H9 (cell line): ENCODE measurements at regions not wholly inside any gene's neighbourhood (a gene's known extent, or its start where the extent isn't known, plus 50 kb on each side); places are given as distances from the start of the nearest gene placed in this dataset.

Source experiments
- DNase-seq: peaks from one replicate; pipeline ENCODE4 v3.0.0-alpha.2; 2017
- H2AFZ ChIP-seq: one replicate; pipeline ENCODE4 v1.6.1; 2013; ENCODE audit warnings: mild to moderate bottlenecking, low read length, control low read depth, moderate library complexity
- H2AK5ac ChIP-seq: 2 replicates; pipeline ENCODE4 v1.6.1; 2013; ENCODE audit warnings: low read length, control low read depth, mixed read lengths; ENCODE audit not compliant: insufficient read length
- H2BK120ac ChIP-seq: one replicate; pipeline ENCODE4 v1.6.1; 2013; ENCODE audit warnings: low read depth, mild to moderate bottlenecking, low read length, control low read depth, inconsistent platforms; ENCODE audit not compliant: poor library complexity, severe bottlenecking
- H2BK12ac ChIP-seq: 2 replicates; pipeline ENCODE4 v1.6.1; 2013; ENCODE audit warnings: low read length, control low read depth, mixed read lengths, low read depth; ENCODE audit not compliant: insufficient read length
- H2BK15ac ChIP-seq: 2 replicates; pipeline ENCODE4 v1.6.1; 2013; ENCODE audit warnings: low read depth, low read length, control low read depth
- H2BK20ac ChIP-seq: one replicate; pipeline ENCODE4 v1.6.1; 2013; ENCODE audit warnings: low read depth, mild to moderate bottlenecking, low read length, control low read depth, inconsistent platforms; ENCODE audit not compliant: poor library complexity, severe bottlenecking
- H2BK5ac ChIP-seq: 2 replicates; pipeline ENCODE4 v1.6.1; 2013; ENCODE audit warnings: low read length, control low read depth, mixed read lengths; ENCODE audit not compliant: insufficient read length
- H3K14ac ChIP-seq: 2 replicates; pipeline ENCODE4 v1.6.1; 2013; ENCODE audit warnings: low read length, control low read depth; ENCODE audit not compliant: insufficient read depth
- H3K18ac ChIP-seq: 2 replicates; pipeline ENCODE4 v1.6.1; 2013; ENCODE audit warnings: low read depth, mild to moderate bottlenecking, mixed read lengths, low read length, control low read depth; ENCODE audit not compliant: insufficient read length
- H3K23ac ChIP-seq: 2 replicates; pipeline ENCODE4 v1.6.1; 2013; ENCODE audit warnings: low read length, control low read depth, mixed read lengths, low read depth; ENCODE audit not compliant: insufficient read length
- H3K23me2 ChIP-seq: 2 replicates; pipeline ENCODE4 v1.6.1; 2013; ENCODE audit warnings: low read depth, mild to moderate bottlenecking, mixed read lengths, low read length, control low read depth; ENCODE audit not compliant: insufficient read length, poor library complexity, severe bottlenecking
- H3K27ac ChIP-seq: 2 replicates; pipeline ENCODE4 v1.5.1; 2013; ENCODE audit warnings: low read length, control low read depth, mixed read lengths, low read depth; ENCODE audit not compliant: insufficient read length
- H3K27me3 ChIP-seq: 2 replicates; pipeline ENCODE4 v1.6.1; 2013; ENCODE audit warnings: low read length, control low read depth, inconsistent platforms; ENCODE audit not compliant: insufficient read depth
- H3K4ac ChIP-seq: 2 replicates; pipeline ENCODE4 v1.6.1; 2013; ENCODE audit warnings: low read depth, mild to moderate bottlenecking, control low read depth, inconsistent platforms, low read length, moderate library complexity
- H3K4me1 ChIP-seq: 2 replicates; pipeline ENCODE4 v1.6.1; 2013; ENCODE audit warnings: low read length, control low read depth, inconsistent platforms; ENCODE audit not compliant: insufficient read depth
- H3K4me2 ChIP-seq: 2 replicates; pipeline ENCODE4 v1.6.1; 2013; ENCODE audit warnings: low read length, control low read depth, mixed read lengths; ENCODE audit not compliant: insufficient read length, insufficient read depth
- H3K56ac ChIP-seq: 2 replicates; pipeline ENCODE4 v1.6.1; 2013; ENCODE audit warnings: low read depth, mild to moderate bottlenecking, mixed read lengths, low read length, control low read depth; ENCODE audit not compliant: insufficient read length
- H3K79me1 ChIP-seq: 2 replicates; pipeline ENCODE4 v1.6.1; 2013; ENCODE audit warnings: low read depth, mild to moderate bottlenecking, moderate library complexity, low read length, control low read depth, inconsistent platforms; ENCODE audit not compliant: insufficient read depth, poor library complexity, severe bottlenecking
- H3K79me2 ChIP-seq: 2 replicates; pipeline ENCODE4 v1.6.1; 2013; ENCODE audit warnings: low read length, control low read depth, inconsistent platforms; ENCODE audit not compliant: insufficient read depth
- H3K9ac ChIP-seq: 2 replicates; pipeline ENCODE4 v1.6.1; 2013; ENCODE audit warnings: low read length, control low read depth, mixed read lengths; ENCODE audit not compliant: insufficient read length; ENCODE audit errors: extremely low read depth
- H3K9me3 ChIP-seq: one replicate; pipeline ENCODE4 v1.6.1; 2013; ENCODE audit warnings: low read depth, low read length, inconsistent platforms; ENCODE audit not compliant: control insufficient read depth
- H3T11ph ChIP-seq: one replicate; pipeline ENCODE4 v1.6.1; 2013; ENCODE audit warnings: mild to moderate bottlenecking, low read length, control low read depth, inconsistent platforms
- H4K20me1 ChIP-seq: one replicate; pipeline ENCODE4 v1.6.1; 2013; ENCODE audit not compliant: control insufficient read depth, insufficient read length, insufficient read depth
- H4K5ac ChIP-seq: 2 replicates; pipeline ENCODE4 v1.6.1; 2013; ENCODE audit warnings: low read depth, mild to moderate bottlenecking, mixed read lengths, low read length, control low read depth; ENCODE audit not compliant: insufficient read length
- H4K8ac ChIP-seq: replicated peaks from 2 replicates; pipeline ENCODE4 v1.6.1; 2013; ENCODE audit warnings: low read length, control low read depth, mixed read lengths, low read depth; ENCODE audit not compliant: insufficient read length
- H4K91ac ChIP-seq: 2 replicates; pipeline ENCODE4 v1.6.1; 2013; ENCODE audit warnings: low read depth, mild to moderate bottlenecking, moderate library complexity, mixed read lengths, low read length, control low read depth; ENCODE audit not compliant: insufficient read length
- H3K27ac Mint-ChIP-seq, 3 experiments: 2 replicates in 2 of 3; 3 replicates in 1 of 3; pipeline ENCODE4 v1.8.0; 2020 to 2021; ENCODE audit warnings: mixed read lengths in 3 of 3, mild to moderate bottlenecking in 1 of 3, moderate library complexity in 1 of 3
- H3K27me3 Mint-ChIP-seq: 2 replicates; pipeline ENCODE4 v1.8.0; 2021; ENCODE audit warnings: low read depth, mild to moderate bottlenecking, moderate library complexity, mixed read lengths
- H3K36me3 Mint-ChIP-seq, 3 experiments: 2 replicates in 2 of 3; 3 replicates in 1 of 3; pipeline ENCODE4 v1.8.0; 2020 to 2021; ENCODE audit warnings: low read depth in 3 of 3, mixed read lengths in 3 of 3; ENCODE audit not compliant: insufficient read depth in 1 of 3
- H3K4me1 Mint-ChIP-seq, 2 experiments: 2 replicates each; pipeline ENCODE4 v1.8.0; 2020; ENCODE audit warnings: mixed read lengths in 2 of 2
- H3K4me3 Mint-ChIP-seq, 2 experiments: 2 replicates in 1 of 2; 3 replicates in 1 of 2; pipeline ENCODE4 v1.8.0; 2020 to 2021; ENCODE audit warnings: mild to moderate bottlenecking in 2 of 2, mixed read lengths in 2 of 2, moderate library complexity in 1 of 2
- H3K9me3 Mint-ChIP-seq, 2 experiments: 2 replicates in 1 of 2; 3 replicates in 1 of 2; pipeline ENCODE4 v1.8.0; 2020; ENCODE audit warnings: mild to moderate bottlenecking in 2 of 2, mixed read lengths in 2 of 2, moderate library complexity in 1 of 2
- WGBS: extraction: QIAGEN DNeasy Blood & Tissue Kit; methylation state at CpG from one replicate; pipeline ENCODE4 v1.1.7; 2013; ENCODE audit warnings: missing lambda C conversion rate, low lambda C conversion rate, mixed read lengths; ENCODE audit not compliant: insufficient read length; ENCODE audit errors: extremely low coverage; 5-methylcytosine and 5-hydroxymethylcytosine counted together
- TF ChIP-seq, protein P1 (sequence below): fragments of 200-600 bp; sonication (generic); conservative IDR thresholded peaks from 3 replicates; pipeline ENCODE4 v1.8.0; 2021; ENCODE audit warnings: antibody characterized with exemption, mild to moderate bottlenecking

DNA sequence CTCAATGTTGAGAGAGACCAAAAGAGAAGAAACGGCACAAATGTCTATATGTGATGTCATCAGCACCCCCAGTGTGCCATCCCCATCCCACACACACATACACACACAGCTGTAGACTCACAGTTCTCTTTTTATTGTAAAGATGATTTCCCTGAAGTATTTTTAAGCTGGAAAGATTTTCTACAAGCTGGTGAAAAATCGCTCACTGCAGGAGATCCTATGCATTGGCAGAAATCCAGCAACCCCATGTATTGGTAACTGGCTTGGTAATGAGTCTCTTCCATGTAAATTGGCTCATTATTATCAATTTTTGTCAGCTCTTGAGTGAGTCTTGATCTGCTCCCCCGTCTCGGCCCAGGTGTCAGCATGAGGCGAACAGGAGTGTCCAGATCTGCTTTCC is 107.1 kb upstream of the UQCRFS1 start:
- no peak overlapping the region for H3K56ac ChIP-seq
- no peaks in the 10 kb centered on the region for H3K23me2 ChIP-seq
- TF ChIP-seq, protein P1, sequence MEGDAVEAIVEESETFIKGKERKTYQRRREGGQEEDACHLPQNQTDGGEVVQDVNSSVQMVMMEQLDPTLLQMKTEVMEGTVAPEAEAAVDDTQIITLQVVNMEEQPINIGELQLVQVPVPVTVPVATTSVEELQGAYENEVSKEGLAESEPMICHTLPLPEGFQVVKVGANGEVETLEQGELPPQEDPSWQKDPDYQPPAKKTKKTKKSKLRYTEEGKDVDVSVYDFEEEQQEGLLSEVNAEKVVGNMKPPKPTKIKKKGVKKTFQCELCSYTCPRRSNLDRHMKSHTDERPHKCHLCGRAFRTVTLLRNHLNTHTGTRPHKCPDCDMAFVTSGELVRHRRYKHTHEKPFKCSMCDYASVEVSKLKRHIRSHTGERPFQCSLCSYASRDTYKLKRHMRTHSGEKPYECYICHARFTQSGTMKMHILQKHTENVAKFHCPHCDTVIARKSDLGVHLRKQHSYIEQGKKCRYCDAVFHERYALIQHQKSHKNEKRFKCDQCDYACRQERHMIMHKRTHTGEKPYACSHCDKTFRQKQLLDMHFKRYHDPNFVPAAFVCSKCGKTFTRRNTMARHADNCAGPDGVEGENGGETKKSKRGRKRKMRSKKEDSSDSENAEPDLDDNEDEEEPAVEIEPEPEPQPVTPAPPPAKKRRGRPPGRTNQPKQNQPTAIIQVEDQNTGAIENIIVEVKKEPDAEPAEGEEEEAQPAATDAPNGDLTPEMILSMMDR: no peak
- H3K4me1 ChIP-seq: no peaks in the 10 kb centered on the region
- no peak overlapping the region for H2BK15ac ChIP-seq
- H2AFZ ChIP-seq: no peak overlapping the region
- H3K4ac ChIP-seq: no peak overlapping the region
- no peak overlapping the region for H2AK5ac ChIP-seq
- H3T11ph ChIP-seq: no peak overlapping the region
- H4K91ac ChIP-seq: no peak overlapping the region
- no CpG with 5 or more reads among the region's 5 CpGs for WGBS
- H3K18ac ChIP-seq: no peak overlapping the region
- no peak overlapping the region for H3K27ac ChIP-seq
- Mint-ChIP-seq H3K27ac (no peak overlapping the region; a peak in 1 of 7 replicates), H3K27me3 (peaks cover 27% of the 10 kb centered on the region), H3K36me3 (no peaks in the 10 kb centered on the region), H3K4me1 (peaks cover 3 to 10% of the 10 kb centered on the region in 2 experiments; a peak in 3 of 4 replicates), H3K9me3 (no peaks in the 10 kb centered on the region), H3K4me3 (no peak overlapping the region)
- H3K14ac ChIP-seq: no peak overlapping the region
- no peak overlapping the region for H3K23ac ChIP-seq
- H3K79me1 ChIP-seq: no peaks in the 10 kb centered on the region
- no peak overlapping the region for H2BK120ac ChIP-seq
- no peaks in the 10 kb centered on the region for H3K27me3 ChIP-seq
- H4K20me1 ChIP-seq: no peaks in the 10 kb centered on the region
- no peaks in the 10 kb centered on the region for H3K79me2 ChIP-seq
- H2BK12ac ChIP-seq: no peak overlapping the region
- H3K9me3 ChIP-seq: no peaks in the 10 kb centered on the region
- no peak overlapping the region for H3K9ac ChIP-seq
- no peak for DNase-seq
- H4K8ac ChIP-seq: no peak overlapping the region
- no peak overlapping the region for H2BK20ac ChIP-seq
- no peak overlapping the region for H2BK5ac ChIP-seq
- no peak overlapping the region for H4K5ac ChIP-seq
- H3K4me2 ChIP-seq: no peak overlapping the region
